ENCODE measurements at regions not wholly inside any gene's neighbourhood (a gene's known extent, or its start where the extent isn't known, plus 50 kb on each side); places are given as distances from the start of the nearest gene placed in this dataset.

DNA sequence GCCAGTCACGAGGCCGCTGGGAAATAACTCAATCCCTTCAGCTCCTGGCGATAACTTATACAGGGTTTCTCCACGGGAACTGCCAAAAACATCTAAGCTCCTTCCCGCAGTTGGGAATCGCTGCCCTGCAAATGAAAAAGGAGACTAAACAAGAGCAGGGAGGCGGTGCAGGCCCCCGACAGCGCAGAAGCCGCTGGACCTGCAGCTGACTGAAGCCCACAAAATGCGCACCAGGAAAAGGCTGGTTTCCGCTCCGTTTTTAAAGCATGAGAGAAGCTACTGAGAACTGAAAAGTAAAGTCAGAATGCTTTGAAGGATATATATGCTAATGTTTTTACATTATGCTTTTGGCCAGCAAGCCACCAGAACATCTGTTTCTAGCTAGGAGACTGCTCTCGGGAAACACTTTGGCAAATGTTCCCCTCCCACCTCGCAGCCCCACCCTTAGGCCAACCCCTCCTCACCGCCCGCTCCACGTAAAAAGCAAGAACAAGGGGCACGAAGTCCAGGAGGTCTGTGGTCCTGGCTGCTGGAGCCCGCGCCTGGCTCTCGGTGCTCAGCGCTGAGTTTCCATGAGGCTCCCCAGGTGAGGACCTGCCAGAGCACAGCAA lies 90.5 kb downstream of the SOD2 start:
- TF ChIP-seq, protein P1, sequence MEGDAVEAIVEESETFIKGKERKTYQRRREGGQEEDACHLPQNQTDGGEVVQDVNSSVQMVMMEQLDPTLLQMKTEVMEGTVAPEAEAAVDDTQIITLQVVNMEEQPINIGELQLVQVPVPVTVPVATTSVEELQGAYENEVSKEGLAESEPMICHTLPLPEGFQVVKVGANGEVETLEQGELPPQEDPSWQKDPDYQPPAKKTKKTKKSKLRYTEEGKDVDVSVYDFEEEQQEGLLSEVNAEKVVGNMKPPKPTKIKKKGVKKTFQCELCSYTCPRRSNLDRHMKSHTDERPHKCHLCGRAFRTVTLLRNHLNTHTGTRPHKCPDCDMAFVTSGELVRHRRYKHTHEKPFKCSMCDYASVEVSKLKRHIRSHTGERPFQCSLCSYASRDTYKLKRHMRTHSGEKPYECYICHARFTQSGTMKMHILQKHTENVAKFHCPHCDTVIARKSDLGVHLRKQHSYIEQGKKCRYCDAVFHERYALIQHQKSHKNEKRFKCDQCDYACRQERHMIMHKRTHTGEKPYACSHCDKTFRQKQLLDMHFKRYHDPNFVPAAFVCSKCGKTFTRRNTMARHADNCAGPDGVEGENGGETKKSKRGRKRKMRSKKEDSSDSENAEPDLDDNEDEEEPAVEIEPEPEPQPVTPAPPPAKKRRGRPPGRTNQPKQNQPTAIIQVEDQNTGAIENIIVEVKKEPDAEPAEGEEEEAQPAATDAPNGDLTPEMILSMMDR (IDR thresholded peaks at IDR 0.05; ENCODE audit: insufficient read depth, low read length, poor library complexity, severe bottlenecking): no peak
- no peak for TF ChIP-seq EZH2phosphoT487 (conservative IDR thresholded peaks at IDR 0.05; ENCODE audit: low read length)

All from SU-DHL-6 (cell line).